Astrocyte of the cerebellum (primary cell): ENCODE measurements at regions not wholly inside any gene's neighbourhood (a gene's known extent, or its start where the extent isn't known, plus 50 kb on each side); places are given as distances from the start of the nearest gene placed in this dataset.

Source experiments
- DNase-seq: peaks from one replicate; pipeline ENCODE4 v3.0.0-alpha.2; 2011; ENCODE audit warnings: low read depth
- H3K4me3 ChIP-seq: 2 replicates; pipeline ENCODE4 v1.5.1; 2011; ENCODE audit warnings: mild to moderate bottlenecking, low read depth, low read length, moderate library complexity
- in situ Hi-C: cut with HindIII; loops from 2 replicates; pipeline ENCODE4 v1.10.0; 2017; ENCODE audit warnings: low sequenced_read_pairs
- TF ChIP-seq, protein P1 (sequence below): IDR thresholded peaks from 2 replicates; pipeline ENCODE4 v1.5.1; 2012; ENCODE audit warnings: low read length, low read depth, moderate library complexity, mild to moderate bottlenecking; ENCODE audit errors: missing control alignments

DNA sequence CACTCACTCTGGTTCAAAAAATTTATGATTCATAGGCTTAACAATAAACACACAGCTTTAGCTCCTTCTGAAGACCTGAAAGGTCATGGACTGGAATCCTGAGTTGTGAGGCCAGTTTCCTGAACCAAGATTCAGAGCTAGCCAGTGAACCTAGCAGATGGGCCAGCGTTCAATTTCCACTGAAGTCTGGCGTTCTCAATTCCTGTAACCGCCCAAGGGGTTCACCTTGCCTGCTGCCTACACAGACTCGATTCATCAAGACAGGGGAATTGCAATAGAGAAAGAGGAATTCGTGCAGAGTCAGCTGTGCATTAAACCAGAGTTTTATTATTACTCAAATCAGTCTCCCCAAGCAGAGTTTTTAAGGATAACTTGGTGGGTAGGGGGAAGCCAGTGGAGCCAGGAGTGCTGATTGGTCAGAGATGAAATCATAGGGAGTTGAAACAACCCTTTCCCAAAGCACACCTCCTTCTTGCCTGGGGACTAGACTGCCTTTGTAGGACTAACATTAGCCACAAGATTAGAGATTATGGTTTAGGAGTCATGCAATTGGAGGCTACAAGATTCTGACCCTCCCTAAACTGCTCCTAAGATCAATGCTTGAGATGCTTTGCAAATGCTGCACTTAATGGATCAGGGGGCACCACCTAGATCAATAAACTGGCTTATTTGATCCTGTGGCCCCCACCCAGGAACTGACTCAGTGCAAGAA lies 117.5 kb upstream of the SHB start:
- no peak for DNase-seq
- TF ChIP-seq, protein P1, sequence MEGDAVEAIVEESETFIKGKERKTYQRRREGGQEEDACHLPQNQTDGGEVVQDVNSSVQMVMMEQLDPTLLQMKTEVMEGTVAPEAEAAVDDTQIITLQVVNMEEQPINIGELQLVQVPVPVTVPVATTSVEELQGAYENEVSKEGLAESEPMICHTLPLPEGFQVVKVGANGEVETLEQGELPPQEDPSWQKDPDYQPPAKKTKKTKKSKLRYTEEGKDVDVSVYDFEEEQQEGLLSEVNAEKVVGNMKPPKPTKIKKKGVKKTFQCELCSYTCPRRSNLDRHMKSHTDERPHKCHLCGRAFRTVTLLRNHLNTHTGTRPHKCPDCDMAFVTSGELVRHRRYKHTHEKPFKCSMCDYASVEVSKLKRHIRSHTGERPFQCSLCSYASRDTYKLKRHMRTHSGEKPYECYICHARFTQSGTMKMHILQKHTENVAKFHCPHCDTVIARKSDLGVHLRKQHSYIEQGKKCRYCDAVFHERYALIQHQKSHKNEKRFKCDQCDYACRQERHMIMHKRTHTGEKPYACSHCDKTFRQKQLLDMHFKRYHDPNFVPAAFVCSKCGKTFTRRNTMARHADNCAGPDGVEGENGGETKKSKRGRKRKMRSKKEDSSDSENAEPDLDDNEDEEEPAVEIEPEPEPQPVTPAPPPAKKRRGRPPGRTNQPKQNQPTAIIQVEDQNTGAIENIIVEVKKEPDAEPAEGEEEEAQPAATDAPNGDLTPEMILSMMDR: no peak
- in situ Hi-C loops: no loop called here
- H3K4me3 ChIP-seq: no peak overlapping the region

DNA sequence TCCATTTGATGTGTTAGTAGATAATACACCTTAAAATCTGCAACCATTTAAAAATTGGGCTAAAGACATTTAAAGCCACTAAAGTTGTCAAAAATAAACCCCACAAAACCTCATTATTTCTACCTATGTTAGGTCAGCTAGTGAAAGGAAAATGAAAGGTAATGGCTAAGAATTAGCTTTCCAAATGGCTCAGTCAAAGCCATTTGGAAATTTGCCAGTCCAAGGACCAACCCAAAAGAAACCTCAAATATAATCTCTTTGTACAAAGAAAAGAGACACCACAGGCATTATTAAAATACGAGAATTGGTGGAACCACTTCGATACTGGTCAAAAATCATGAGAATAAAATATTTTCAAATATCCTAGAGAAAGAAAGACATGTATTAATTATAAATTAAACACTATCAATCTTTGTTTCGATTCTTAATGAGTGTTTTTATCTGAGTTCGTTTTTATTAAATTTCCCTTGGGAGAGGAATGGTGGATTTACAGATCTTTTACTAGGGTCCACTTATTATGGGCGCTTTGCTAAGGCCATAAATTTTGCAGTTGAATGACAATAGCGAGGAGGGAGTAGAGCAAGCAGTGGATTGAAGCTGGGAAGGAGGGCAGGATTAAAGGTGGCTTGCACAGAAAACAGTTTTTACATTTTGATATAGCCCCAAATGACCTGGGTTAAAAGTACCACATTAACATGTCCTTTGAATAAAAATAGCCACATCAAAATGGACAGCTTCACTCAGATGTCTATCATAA lies 116.8 kb upstream of the SHB start:
- TF ChIP-seq, protein P1: no peak
- in situ Hi-C loops: no loop called here
- DNase-seq: no peak
- H3K4me3 ChIP-seq: no peak overlapping the region

DNA sequence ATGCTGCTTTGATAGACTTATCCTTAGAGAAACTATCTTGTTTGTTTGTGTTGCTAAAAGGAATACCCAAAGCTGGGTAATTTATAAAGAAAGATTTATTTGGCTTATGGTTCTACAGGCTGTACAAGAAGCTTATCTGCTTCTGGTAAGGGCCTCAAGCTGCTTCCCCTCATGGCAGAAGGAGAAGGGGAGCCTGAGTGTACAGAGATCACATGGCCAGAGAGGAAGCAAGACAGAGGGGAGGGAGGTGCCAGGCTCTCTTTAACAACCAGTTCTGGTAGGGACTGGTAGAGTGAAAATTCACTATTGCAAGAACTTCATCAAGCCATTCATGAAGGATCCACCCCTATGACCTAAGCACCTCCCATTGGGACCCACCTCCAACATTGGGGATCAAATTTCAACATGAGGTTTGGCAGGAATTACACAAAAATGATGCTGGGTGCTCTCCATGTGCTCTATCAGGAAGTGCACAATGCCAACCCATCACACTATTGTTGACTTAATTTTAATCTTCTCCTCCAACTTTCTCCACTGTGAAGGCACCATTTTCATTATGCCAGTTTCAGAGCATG lies 115.1 kb upstream of the SHB start:
- DNase-seq: no peak
- TF ChIP-seq, protein P1: no peak
- no peak overlapping the region for H3K4me3 ChIP-seq
- in situ Hi-C loops: loop anchor here (5.0 kb wide), 1 partner anchor 42 kb away; no protein-coding TSS in a partner anchor

DNA sequence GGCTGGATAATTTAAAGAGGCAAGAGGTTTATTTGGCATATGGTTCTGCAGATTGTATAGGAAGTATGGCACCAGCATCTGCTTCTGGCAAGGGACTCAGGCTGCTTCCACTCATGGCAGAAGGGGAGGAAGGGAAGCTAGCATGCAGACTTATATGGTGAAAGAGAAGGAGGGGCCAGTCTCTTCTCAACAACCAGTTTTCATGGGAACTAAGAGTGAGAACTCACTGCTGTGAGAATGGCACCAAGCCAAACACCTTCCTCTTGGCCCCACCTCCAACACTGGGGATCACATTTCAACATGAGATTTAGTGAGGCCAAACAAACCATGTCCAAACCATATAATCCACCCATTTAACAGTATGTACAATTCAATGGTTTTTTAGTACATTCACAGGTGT lies 113.3 kb upstream of the SHB start:
- no peak for DNase-seq
- H3K4me3 ChIP-seq: no peak overlapping the region
- TF ChIP-seq, protein P1: no peak
- in situ Hi-C loops: loop anchor here (5.0 kb wide), 1 partner anchor 40 kb away; no protein-coding TSS in a partner anchor

DNA sequence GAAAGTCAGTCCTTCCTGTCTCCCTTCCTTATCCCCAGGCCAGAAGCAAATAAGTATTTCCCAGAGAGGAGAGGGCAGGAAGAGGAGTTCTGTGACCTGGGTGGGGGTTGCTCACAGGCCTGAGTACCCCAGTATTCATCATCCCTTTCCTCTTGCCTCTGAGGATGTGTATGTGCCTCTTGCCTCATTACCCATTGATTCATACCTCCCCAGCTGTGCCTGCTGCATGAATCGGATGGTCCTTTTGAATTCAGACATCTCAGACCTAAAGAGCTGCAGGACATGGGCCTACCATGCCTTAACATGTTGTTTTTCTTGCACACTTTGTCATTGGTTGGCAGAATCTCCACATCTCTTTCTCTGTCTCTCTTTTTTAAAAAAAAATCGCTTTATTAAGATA lies 112.8 kb upstream of the SHB start:
- in situ Hi-C loops: loop anchor here (5.0 kb wide), 1 partner anchor 40 kb away; no protein-coding TSS in a partner anchor
- DNase-seq: no peak
- H3K4me3 ChIP-seq: no peak overlapping the region
- TF ChIP-seq, protein P1: no peak

DNA sequence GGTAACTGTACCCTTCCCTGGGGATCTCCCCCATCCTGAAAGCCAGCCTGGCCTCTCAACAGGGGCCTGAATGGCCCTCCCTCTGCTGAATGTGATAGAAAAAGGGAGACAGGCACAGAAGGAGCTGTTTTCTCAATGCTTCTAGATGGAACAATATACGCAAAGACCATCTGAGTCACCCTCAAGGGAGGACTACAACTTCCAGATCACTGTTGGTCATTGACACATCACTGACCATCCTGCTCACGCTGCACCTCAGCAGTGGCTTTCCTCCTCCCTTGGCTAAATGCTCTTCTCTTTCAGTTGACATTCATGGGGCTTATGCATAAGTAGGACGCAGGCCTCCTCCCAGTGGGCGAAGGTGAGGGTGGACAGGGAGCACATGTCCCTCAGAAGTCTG lies 112.2 kb upstream of the SHB start:
- no peak overlapping the region for H3K4me3 ChIP-seq
- TF ChIP-seq, protein P1: no peak
- DNase-seq: no peak
- in situ Hi-C loops: loop anchor here (5.0 kb wide), 1 partner anchor 39 kb away; no protein-coding TSS in a partner anchor
